ENCODE measurements at regions not wholly inside any gene's neighbourhood (a gene's known extent, or its start where the extent isn't known, plus 50 kb on each side); places are given as distances from the start of the nearest gene placed in this dataset.

- DNase-seq = no peak
These were observed 939.6 kb upstream of the CNTNAP5 start for GRCh38 chr2:123085484-123085883.

GRCh38 chr2:123086613-123087385, 938.3 kb upstream of the CNTNAP5 start:
- DNase-seq = no peak

GRCh38 chr2:123091471-123091870, 933.6 kb upstream of the CNTNAP5 start:
- no peak for DNase-seq

- DNase-seq = no peak
These were observed 931.9 kb upstream of the CNTNAP5 start for GRCh38 chr2:123093199-123093598.

- no peak for DNase-seq
These were observed 929.8 kb upstream of the CNTNAP5 start for GRCh38 chr2:123095219-123095835.

- DNase-seq = no peak
These were observed 926.5 kb upstream of the CNTNAP5 start for GRCh38 chr2:123098619-123099018.

GRCh38 chr2:123101434-123101833, 923.7 kb upstream of the CNTNAP5 start:
- no peak for DNase-seq

- DNase-seq = no peak
These were observed 921.2 kb upstream of the CNTNAP5 start for GRCh38 chr2:123103902-123104301.

- no peak for DNase-seq
These were observed 908.5 kb upstream of the CNTNAP5 start for GRCh38 chr2:123116595-123116994.

GRCh38 chr2:123127236-123127635, 897.9 kb upstream of the CNTNAP5 start:
- no peak for DNase-seq

GRCh38 chr2:123128951-123129350, 896.1 kb upstream of the CNTNAP5 start:
- no peak for DNase-seq

GRCh38 chr2:123136419-123136818, 888.7 kb upstream of the CNTNAP5 start:
- DNase-seq = no peak

- DNase-seq = no peak
These were observed 881.0 kb upstream of the CNTNAP5 start for GRCh38 chr2:123144082-123144481.

GRCh38 chr2:123153041-123153440, 872.0 kb upstream of the CNTNAP5 start:
- DNase-seq = no peak

GRCh38 chr2:123154195-123154594, 870.9 kb upstream of the CNTNAP5 start:
- DNase-seq = no peak

- no peak for DNase-seq
These were observed 868.1 kb upstream of the CNTNAP5 start for GRCh38 chr2:123157016-123157415.

GRCh38 chr2:123162400-123163016, 862.6 kb upstream of the CNTNAP5 start:
- DNase-seq = no peak

- DNase-seq = no peak
These were observed 861.7 kb upstream of the CNTNAP5 start for GRCh38 chr2:123163398-123163797.

GRCh38 chr2:123164216-123164615, 860.9 kb upstream of the CNTNAP5 start:
- DNase-seq = no peak

GRCh38 chr2:123165616-123166015, 859.5 kb upstream of the CNTNAP5 start:
- DNase-seq = no peak

- no peak for DNase-seq
These were observed 845.6 kb upstream of the CNTNAP5 start for GRCh38 chr2:123179526-123179925.

- no peak for DNase-seq
These were observed 829.1 kb upstream of the CNTNAP5 start for GRCh38 chr2:123195957-123196356.

- no peak for DNase-seq
These were observed 825.1 kb upstream of the CNTNAP5 start for GRCh38 chr2:123200035-123200434.

GRCh38 chr2:123207245-123207644, 817.8 kb upstream of the CNTNAP5 start:
- no peak for DNase-seq

All from NCI-H187 treated with DMSO at 0.1 percent for 48 hours (cell line).